ENCODE measurements at regions not wholly inside any gene's neighbourhood (a gene's known extent, or its start where the extent isn't known, plus 50 kb on each side); places are given as distances from the start of the nearest gene placed in this dataset.

DNA sequence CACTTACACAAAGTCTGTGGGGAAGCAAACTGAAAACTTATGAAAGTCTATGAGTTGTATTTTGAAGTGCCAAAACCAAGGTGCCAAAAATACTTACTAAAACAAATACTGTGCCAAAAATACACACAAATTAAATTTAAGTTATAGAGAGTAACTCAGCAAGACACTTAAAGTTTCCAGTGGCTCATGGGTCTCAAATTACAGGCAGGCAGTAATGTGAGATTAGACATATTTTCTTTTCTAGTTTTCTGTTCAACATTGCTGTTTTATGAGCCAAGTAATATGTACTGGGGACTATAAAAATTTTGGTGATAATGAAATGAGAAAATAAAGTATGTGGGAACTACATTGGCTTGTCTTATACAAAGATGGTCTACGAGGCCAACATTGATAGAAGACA, 172.2 kb upstream of the SNX2 start:
- no peak for TF ChIP-seq CTCF (IDR thresholded peaks at IDR 0.05)

DNA sequence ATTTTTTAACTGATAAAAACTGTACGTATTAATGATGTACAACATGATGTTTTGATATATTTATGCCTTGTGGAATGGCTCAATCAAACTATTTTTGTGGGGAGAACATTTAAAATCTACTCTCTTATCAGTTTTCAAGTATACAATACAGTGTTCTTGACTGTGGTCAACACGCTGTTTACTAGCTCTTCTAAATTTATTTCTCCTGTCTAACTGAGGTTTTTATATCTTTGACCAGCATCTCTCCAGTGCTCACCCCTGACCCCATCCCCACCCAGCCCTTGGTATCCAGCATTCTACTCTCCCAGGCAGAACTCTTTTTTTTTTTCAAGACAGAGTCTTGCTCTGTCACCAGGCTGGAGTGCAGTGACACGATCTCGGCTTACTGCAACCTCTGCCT, 169.6 kb upstream of the SNX2 start:
- no peak for TF ChIP-seq CTCF (IDR thresholded peaks at IDR 0.05)

GRCh38 chr5:122607818-122608217, 167.1 kb upstream of the SNX2 start:
- no peak for TF ChIP-seq CTCF (IDR thresholded peaks at IDR 0.05)

DNA sequence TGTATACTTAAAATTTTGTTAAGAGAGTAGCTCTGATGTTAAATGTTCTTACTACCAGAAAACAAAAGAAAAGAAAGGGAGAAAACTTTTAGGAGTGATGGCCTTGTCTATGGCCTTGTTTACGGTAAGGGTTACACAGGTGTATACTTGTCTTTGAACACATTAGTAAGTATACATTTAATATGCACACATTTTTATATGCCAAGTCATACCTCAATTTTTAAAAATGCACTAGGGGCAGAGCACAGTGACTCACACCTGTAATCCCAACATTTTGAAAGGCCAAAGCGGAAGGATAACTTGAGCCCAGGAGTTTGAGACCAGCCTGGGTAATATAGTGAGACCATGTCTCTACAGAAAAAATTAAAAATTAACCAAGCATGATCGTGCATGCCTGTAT, 166.7 kb upstream of the SNX2 start:
- no peak for TF ChIP-seq CTCF (IDR thresholded peaks at IDR 0.05)

GRCh38 chr5:122611406-122611805, 163.5 kb upstream of the SNX2 start:
- TF ChIP-seq CTCF (IDR thresholded peaks at IDR 0.05), result no peak

GRCh38 chr5:122612901-122613300, 162.0 kb upstream of the SNX2 start:
- no peak for TF ChIP-seq CTCF (IDR thresholded peaks at IDR 0.05)

DNA sequence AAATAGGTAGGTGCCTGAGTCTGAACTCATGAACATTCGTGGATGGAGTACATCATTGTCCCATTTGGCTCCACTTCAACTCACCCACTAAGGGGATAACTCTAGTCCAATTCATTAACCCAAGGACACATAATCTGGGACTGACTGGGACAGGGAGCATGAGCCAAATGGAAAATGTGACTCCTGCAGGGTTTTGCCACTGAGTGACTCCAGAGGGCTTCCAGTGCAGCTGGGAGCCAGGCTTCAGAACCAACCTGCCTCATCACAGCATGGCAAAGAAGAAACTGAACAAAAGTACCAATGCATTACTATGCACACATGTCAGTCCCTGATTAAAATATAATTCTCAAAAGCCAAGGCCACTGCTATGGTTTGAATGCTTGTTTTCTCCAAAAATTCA, 159.7 kb upstream of the SNX2 start:
- no peak for TF ChIP-seq CTCF (IDR thresholded peaks at IDR 0.05)

- TF ChIP-seq CTCF (IDR thresholded peaks at IDR 0.05), result no peak
Measured at GRCh38 chr5:122615832-122616231, 159.0 kb upstream of the SNX2 start.

Data from LNCAP (cell line).